ENCODE measurements at regions not wholly inside any gene's neighbourhood (a gene's known extent, or its start where the extent isn't known, plus 50 kb on each side); places are given as distances from the start of the nearest gene placed in this dataset.

- no peak for TF ChIP-seq CTCF (IDR thresholded peaks at IDR 0.05)
- no peak for TF ChIP-seq POLR2A (IDR thresholded peaks at IDR 0.05)
Measured at GRCh38 chr10:36178616-36179015, 536.5 kb upstream of the FZD8 start.
